ENCODE measurements at regions not wholly inside any gene's neighbourhood (a gene's known extent, or its start where the extent isn't known, plus 50 kb on each side); places are given as distances from the start of the nearest gene placed in this dataset.

- WGBS (ENCODE audit: extremely low coverage, insufficient read length, low lambda C conversion rate), result no CpG with 5 or more reads among the region's 2 CpGs
- no peaks in the 10 kb centered on the region for H4K20me1 ChIP-seq (ENCODE audit: control insufficient read depth, insufficient read depth, insufficient read length)
- no peaks in the 10 kb centered on the region for H3K27me3 ChIP-seq (ENCODE audit: insufficient read depth, low read length)
- no peak overlapping the region for H2BK12ac ChIP-seq (ENCODE audit: insufficient read length, low read depth, low read length)
- H2AFZ ChIP-seq (ENCODE audit: low read length), result no peak overlapping the region
- H3K79me1 ChIP-seq (ENCODE audit: insufficient read depth, low read depth, low read length, poor library complexity, severe bottlenecking), result no peaks in the 10 kb centered on the region
- Mint-ChIP-seq H3K9me3 (no peaks in the 10 kb centered on the region), H3K36me3 (ENCODE audit: insufficient read depth in 1 of 3, low read depth in 3 of 3) (no peaks in the 10 kb centered on the region), H3K27me3 (ENCODE audit: low read depth) (peaks cover 5% of the 10 kb centered on the region), H3K4me1 (peaks cover 7% of the 10 kb centered on the region in 2 experiments), H3K4me3 (no peak overlapping the region), H3K27ac (no peak overlapping the region)
- H3K9me3 ChIP-seq (ENCODE audit: control insufficient read depth, low read depth, low read length), result no peaks in the 10 kb centered on the region
- no peak overlapping the region for H2BK120ac ChIP-seq (ENCODE audit: low read depth, low read length, poor library complexity, severe bottlenecking)
- H3K56ac ChIP-seq (ENCODE audit: insufficient read length, low read depth, low read length), result no peak overlapping the region
- H3K79me2 ChIP-seq (ENCODE audit: insufficient read depth, low read length), result no peaks in the 10 kb centered on the region
- H3K4me1 ChIP-seq (ENCODE audit: insufficient read depth, low read length), result no peaks in the 10 kb centered on the region
- H2BK5ac ChIP-seq (ENCODE audit: insufficient read length, low read length), result no peak overlapping the region
- no peak overlapping the region for H2BK20ac ChIP-seq (ENCODE audit: low read depth, low read length, poor library complexity, severe bottlenecking)
- no peak overlapping the region for H3T11ph ChIP-seq (ENCODE audit: low read length)
- no peak overlapping the region for H4K8ac ChIP-seq (replicated peaks; ENCODE audit: insufficient read length, low read depth, low read length)
- H3K9ac ChIP-seq (ENCODE audit: extremely low read depth, insufficient read length, low read length), result no peak overlapping the region
- no peak overlapping the region for H3K4ac ChIP-seq (ENCODE audit: low read depth, low read length)
- no peak overlapping the region for H2BK15ac ChIP-seq (ENCODE audit: low read depth, low read length)
- TF ChIP-seq CTCF (conservative IDR thresholded peaks at IDR 0.05), result no peak
- H3K27ac ChIP-seq (ENCODE audit: insufficient read length, low read depth, low read length), result no peak overlapping the region
- H3K4me2 ChIP-seq (ENCODE audit: insufficient read depth, insufficient read length, low read length), result no peak overlapping the region
- H3K23me2 ChIP-seq (ENCODE audit: insufficient read length, low read depth, low read length, poor library complexity, severe bottlenecking), result no peaks in the 10 kb centered on the region
- H4K5ac ChIP-seq (ENCODE audit: insufficient read length, low read depth, low read length), result no peak overlapping the region
- H3K18ac ChIP-seq (ENCODE audit: insufficient read length, low read depth, low read length), result no peak overlapping the region
- H2AK5ac ChIP-seq (ENCODE audit: insufficient read length, low read length), result no peak overlapping the region
- H4K91ac ChIP-seq (ENCODE audit: insufficient read length, low read depth, low read length), result no peak overlapping the region
- H3K14ac ChIP-seq (ENCODE audit: insufficient read depth, low read length), result no peak overlapping the region
- no peak for DNase-seq
- H3K23ac ChIP-seq (ENCODE audit: insufficient read length, low read depth, low read length), result no peak overlapping the region
These were observed 86.3 kb upstream of the VANGL1 start for GRCh38 chr1:115555446-115555845.

Measured in H9 (cell line).